CD4-positive, alpha-beta T cell treated with Interleukin-17A for 4 hours (primary cell): ENCODE measurements at regions not wholly inside any gene's neighbourhood (a gene's known extent, or its start where the extent isn't known, plus 50 kb on each side); places are given as distances from the start of the nearest gene placed in this dataset.
"Not testable (repeated sequence)": the region's sequence is repeated elsewhere in the genome, so short reads cannot be mapped to it uniquely, and the experiment has no call there.

ENCODE experiments used
- DNase-seq: peaks from one replicate; pipeline ENCODE4 v3.0.0-alpha.2; 2020; ENCODE audit warnings: mixed read lengths

DNA sequence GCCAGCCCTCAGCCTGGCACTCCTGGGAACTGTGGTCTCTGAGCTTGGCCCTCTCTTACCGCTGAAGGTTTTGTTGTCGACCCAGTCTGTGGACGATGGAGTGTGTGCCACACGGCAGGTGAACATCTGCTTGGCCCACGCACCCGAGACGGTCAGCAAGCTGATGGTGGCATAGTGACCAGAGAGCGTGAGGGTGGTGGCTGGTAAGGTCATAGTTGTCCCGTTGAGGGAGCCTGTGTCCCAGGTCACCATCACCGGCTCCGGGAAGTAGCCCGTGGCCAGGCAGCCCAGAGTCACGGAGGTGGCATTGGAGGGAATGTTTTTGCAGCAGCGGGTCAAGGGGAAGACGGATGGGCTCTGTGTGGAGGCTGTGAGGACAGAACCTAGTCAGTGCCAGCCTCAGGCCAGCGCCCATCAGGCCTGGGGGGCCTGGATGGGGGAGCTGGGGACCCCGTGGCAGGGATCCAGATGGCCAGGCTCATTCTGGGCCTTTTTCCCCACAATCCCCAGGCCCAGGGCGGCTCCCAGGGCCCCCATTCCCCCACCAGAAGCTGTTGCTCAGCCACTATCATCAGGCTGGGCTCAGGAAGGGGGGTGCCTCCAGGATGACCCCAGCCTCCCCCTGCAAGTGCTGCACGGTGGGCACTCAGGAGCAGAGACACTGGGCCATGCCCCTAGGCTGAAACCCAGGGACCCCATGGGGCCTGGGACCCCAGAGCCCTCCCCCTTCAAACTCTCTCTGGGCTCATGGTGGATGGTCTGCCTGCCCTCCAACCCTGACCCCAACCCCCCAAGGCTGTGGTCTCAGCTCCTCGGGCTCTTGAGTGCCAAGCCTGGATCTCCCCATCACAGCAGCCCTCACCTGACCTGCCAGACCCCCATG, 75.2 kb downstream of the TMEM121 start:
- no peak for DNase-seq

- DNase-seq = no peak
Observed at GRCh38 chr14:105602243-105602750, 75.9 kb downstream of the TMEM121 start.

DNA sequence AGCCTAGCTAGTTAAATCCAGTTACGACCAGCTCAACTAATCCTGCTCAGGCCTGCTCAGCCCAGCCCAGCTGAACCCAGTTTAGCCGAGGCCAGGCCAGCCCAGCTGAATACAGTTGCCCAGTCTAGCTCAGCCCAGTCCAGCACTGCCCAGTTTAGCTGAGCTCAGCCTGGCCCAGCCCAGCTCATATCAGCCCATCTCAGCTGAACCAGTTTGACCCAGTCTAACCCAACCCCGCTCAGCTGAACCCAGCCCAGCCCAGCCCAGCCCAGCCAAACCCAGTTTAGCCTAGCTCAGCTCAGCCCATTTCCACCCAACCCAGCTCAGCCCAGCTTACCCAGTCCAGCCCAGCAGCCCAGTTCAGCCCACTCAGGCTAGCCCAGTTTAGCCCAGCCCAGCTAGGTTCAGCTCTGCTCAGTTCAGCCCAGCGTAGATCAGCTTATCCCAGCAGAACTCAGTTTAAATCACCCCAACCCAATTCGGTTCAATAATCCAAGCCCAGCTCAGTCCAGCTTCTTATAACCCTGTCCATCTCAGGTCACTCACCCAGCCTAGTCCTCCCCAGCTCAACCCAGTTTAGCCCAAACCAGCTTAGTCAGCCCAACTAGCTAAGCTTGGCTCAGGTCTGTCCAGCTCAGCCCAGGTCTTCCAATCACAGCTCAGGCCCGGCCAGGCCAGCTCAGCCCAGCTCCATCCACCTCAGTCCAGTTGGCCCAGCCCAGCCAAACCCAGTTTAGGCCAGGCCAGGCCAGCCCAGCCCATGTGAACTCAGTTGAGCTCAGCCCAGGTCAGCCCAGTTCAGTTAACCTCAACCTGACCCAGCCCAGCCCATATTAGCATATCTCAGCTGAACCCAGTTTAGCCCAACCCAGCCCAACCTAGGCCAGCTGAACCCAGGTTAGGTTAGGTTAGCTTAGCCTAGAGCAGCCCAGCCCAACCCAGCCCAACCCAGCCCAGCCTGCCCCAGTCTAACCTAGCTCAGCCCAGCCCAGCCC, 76.7 kb downstream of the TMEM121 start:
- no peak for DNase-seq

DNA sequence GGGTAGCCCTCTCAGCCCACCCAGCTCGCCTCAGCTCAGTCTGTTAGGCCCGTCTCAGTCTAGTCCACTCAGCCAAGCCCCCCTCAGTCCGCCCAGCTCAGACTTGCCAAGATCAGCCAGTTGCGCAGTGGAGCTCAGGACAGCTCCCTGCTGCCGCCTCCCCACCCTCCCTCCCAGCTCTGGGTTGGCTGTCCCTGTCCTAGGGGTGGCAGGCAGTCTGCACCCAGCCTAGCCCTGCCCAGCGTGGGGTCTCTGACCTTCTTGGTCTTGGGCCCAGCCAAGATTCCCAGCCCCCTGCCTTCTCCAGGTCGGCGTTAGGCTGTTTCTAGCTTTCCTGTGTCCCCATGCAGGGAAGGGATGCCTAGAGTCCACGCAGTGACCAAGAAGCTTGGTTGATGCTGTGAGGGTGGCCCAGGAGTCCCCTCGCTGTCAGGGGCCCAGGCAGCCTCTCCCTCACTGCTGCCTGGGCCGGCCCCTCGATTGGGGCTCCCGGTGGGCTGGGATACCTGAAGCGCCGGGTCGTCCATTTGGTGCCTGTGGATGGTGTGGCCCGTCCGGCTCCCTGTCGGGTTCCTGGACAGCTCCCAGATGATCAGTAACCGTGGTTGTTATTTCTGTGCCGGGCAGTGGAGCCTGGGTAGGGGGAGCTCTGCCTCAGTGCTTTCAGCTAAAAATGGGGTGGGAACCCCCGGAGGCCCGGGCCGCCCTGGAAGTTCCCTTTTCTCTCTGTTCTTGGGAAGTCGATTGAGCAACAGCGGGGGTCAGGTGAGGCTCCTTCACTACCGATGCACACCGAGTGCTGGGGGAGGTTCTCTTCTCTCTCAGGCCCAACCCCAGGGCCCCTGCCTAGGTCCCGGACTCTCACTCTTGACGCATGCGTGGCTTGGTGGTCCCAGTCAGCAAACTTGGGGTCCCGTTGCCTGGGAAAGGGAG, 78.4 kb downstream of the TMEM121 start:
- not testable (repeated sequence) for DNase-seq

DNA sequence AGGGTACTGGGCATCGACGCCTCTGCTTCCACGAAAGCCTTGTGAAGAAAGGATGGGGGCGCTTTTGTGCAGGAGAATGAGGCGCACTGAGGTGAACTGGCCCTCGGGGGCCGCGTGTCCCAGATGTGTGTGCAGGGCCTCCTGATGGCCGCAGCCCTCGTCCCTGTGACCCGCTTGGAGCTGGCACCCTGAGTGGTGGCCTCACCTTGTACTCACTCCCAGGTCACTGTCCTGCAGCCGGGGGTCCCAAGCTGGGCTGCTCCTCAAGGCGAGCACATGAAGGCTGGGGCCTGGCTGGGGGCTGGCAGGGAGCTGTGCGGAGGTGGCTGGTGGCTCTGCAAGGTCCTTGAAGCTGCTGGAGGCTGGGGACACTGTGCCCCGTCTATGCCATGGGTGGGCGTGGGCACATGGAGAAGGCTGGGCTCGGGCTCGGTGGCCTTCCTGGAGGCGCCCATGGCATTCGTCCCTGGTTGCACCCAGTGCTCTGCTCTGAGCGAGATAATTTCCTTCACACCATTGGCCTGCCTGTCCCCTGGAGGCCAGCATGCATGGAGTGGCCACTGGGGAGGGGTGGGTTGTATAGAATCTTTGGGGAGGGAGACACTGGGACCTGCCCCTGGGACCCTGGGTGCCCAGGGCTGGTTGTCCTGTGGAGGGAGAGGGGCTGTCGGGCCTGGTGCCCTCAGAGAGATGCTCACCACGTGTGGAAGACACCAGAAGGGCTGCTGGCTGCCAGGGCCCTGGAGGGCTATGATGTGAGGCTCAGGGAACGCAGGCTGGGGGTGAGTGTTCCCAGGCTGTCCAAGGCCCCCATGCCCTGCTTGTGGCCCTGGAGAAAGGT, 79.3 kb downstream of the TMEM121 start:
- DNase-seq = no peak

GRCh38 chr14:105606305-105606975, 80.1 kb downstream of the TMEM121 start:
- DNase-seq = not testable (repeated sequence)

DNA sequence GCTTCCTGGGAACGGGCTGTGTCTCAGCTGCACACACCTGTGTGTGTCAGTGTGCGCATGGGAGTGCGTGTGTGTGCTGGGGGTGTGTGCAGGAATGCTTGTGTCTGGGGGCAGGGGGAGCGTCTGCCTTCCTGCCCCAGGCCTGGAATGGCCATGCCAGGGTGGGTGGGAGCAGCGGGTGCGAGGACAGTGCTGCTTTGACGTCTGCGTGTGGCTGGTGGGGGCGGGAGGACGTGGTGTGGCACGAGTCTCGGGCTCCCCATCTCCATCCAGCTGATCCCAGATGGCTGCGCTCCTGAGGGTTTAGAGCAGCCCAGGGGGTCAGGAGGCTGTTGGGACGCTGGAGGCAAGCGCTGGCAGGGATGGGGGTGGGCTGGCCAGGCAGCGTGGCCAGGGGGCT, 80.6 kb downstream of the TMEM121 start:
- DNase-seq = not testable (repeated sequence)

GRCh38 chr14:105614987-105615386, 88.6 kb downstream of the TMEM121 start:
- DNase-seq = not testable (repeated sequence)

GRCh38 chr14:105615986-105616801, 89.8 kb downstream of the TMEM121 start:
- DNase-seq = not testable (repeated sequence)

DNA sequence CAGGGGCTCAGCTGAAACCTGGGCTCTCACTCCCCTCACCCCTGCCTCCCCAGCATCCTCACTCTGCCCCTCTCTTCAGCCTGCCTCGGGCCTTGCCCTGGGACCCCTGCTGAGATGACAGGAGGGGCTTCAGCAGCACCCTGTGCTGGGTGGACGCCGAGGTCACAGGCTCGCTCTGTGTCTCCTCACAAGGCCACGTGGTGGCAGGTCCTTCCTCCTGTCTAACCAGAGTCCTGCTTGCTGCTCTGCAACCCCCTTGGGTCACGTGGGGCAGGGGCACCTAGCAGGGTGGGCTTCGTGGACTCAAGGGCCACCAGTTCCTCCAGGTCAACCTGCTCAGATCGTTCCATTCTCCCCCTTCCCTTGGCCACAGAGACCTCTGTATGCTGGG, 90.4 kb downstream of the TMEM121 start:
- DNase-seq = no peak

DNA sequence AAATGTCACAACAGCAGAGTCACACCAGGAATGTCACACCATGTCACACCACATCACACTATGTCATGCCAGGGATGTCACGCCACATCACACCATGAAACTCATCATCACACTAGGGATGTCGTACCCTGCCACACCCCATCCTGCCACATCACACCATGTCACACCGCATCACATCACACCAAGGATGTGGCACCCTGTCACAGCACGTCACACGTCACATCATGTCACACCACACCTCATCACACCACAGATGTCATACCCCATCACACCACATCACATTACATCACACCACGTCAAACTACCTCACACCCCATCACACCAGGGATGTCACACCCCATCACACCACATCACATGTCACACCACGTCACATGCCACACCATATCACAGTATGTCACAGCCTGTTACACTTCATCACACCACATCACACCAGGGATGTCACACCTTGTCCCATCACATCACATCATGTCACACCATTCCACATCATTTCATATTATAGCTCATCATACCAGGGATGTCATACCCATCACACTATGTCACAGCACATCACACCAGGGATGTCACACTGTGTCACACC, 90.9 kb downstream of the TMEM121 start:
- no peak for DNase-seq

DNA sequence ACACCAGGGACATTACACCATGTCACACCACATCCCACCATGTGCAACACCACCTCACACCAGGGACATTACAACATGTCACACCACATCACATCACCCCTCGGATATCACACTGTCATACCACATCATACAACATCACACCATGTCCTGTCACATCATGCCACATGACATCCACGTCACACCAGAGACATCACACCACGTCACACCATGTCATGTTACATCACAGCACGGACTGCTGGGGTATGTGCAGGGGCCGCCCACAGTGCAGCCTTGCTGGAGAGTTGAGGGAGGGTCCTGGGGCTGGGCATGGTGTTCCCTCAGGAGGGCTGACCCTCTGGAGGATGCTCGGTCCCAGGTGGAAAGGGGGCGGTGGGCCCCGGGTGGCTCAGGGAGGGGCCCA, 91.4 kb downstream of the TMEM121 start:
- DNase-seq = not testable (repeated sequence)

- DNase-seq = not testable (repeated sequence)
Observed at GRCh38 chr14:105619324-105619723, 92.9 kb downstream of the TMEM121 start.

DNA sequence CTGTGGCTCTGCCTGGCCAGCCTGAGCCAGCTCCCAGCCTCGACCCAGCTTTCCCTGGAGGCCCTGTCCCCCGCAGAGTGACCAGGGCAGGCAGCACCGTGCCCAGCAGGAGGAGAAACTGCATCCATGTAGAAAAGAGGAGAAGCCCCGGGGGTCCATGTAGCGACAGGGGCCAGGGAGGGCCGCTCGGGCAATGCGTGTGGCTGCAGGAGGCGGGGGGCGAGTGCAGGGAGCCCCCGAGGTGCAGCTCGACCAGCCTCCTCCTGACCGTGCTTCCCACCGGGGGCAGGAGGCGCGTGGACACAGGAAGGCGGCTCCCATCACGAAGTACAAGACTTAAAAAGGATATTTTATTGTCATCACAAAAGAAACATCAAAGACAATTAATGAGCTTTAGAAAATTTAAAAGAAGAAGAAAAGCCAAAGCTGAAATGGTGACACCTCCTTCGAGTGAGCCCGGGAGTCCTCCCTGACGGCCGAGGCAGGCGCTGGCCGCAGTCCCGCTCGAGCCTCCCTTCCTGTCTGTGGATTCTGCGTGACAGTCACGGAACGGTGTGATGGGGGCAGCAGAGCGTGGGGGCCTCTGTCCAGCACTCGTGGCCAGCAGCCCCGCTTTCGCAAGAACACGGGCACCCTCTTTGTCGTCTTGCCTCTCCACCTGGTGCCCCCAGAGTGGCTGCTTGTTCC, 93.9 kb downstream of the TMEM121 start:
- not testable (repeated sequence) for DNase-seq

DNA sequence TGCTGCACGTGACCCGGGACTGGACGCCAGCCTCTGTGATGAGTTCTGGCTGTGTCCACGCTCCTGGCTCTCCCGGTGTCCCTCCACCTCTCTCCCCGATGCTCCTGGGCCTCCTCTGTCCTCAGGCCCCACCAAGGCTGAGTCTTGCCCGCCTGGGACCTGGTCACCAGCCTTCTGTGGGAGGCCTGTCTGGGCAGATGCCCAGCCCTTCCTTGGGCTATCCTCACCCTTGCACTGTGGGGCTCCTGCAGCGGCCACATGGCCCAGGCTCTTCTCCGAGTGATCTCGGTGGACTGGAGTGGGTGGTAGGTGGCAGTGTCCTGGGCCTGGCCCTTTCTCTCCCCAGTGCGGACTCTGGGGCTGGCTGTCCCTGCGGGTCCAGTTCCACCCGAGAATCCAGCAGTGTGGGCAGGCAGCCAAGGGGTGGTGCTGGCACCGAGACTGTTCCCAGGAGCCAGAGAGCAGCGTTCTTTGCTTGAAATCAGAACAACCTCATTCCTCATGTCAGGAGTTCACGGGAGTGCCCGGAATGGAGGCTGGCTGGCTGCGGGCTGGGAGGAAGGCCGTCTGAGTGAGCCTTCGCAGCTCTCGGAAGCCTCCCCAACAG, 94.6 kb downstream of the TMEM121 start:
- not testable (repeated sequence) for DNase-seq

DNA sequence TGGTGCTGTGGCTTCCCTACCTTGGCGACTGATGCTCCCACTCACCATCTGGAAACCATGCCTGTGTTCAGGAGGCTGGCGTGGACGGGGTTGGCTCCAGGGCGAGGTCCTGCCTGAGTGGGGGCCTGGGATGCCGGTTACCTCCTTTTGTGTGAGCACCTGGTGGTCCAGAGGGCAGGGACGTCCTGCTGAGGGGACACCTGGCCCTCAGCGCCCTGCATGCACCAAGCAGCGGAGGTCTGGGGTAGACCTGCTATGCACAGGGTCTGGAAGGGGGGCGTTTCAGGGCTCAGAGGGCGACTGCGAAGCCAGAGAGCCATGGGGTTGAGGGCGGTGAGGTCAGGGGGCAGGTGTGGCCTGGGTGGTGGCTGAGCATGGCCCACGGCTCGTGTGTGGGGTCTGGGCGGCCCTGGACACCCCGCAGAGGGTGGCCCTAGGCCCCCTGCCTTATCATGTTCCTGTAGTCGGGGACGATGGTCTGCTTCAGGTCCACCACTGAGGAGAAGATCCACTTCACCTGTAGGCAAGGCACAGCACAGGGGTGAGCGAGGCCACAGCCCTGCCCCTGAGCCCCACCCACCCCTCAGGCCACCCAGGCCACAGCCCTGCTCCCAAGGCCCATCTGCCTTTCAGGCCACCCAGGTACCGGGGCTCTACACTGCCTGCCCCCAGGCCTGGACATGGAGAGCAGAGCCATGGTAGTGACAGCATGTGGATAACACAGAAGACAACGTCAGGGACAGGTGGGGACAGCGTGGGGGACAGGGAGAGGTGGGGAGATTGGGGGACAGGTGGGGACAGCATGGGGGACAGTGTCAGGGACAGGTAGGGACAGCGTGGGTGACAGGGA, 95.3 kb downstream of the TMEM121 start:
- DNase-seq = not testable (repeated sequence)

DNA sequence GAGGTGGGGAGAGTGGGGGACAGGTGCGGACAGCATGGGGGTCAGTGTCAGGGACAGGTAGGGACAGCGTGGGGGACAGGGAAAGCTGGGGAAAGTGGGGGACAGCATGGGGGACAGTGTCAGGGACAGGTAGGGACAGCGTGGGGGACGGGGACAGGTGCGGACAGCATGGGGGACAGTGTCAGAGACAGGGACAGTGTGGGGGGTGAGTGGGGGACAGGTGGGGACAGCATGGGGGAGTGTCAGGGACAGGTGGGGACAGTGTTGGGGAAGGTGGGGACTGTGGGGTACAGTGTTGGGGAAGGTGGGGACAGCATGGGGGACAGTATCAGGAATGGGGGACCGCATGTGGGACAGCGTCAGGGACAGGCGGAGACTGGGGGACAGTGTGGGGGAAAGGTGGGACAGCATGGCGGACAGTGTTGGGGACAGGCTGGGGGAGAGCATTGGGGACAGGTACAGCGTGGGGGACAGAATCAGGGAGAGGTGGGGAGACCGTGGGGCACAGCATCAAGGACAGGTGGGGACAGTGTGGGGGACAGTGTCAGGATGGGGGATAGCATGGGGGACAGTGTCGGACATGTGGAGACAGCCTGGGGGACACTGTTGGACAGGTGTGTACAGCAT, 96.1 kb downstream of the TMEM121 start:
- no peak for DNase-seq
